Spleen (tissue), 11 donors: ENCODE measurements at regions not wholly inside any gene's neighbourhood (a gene's known extent, or its start where the extent isn't known, plus 50 kb on each side); places are given as distances from the start of the nearest gene placed in this dataset.

Experiments used
- DNase-seq: peaks from one replicate; pipeline ENCODE4 v3.0.0-alpha.2; 2020
- H3K27ac ChIP-seq, 8 donors: fragments of 200-600 bp; sonication (generic) in 7 of 8; 1 replicate in 4 of 8; 2 replicates in 4 of 8; pipeline versions ENCODE4 v1.5.0 to v1.8.0; 2016 to 2021; ENCODE audit warnings: inconsistent platforms in 4 of 8, mild to moderate bottlenecking in 4 of 8, moderate library complexity in 1 of 8
- H3K27me3 ChIP-seq, 7 donors: fragments of 200-600 bp; sonication (generic) in 6 of 7; replicated peaks in 1 of 7; 1 replicate in 4 of 7; 2 replicates in 3 of 7; pipeline versions ENCODE4 v1.5.0 to v1.8.0; 2016 to 2021; ENCODE audit warnings: inconsistent platforms in 3 of 7, mild to moderate bottlenecking in 1 of 7
- H3K36me3 ChIP-seq, 6 donors: fragments of 200-600 bp; sonication (generic) in 5 of 6; 1 replicate in 4 of 6; 2 replicates in 2 of 6; pipeline versions ENCODE4 v1.5.0 to v1.8.0; 2016 to 2021; ENCODE audit warnings: inconsistent platforms in 2 of 6
- H3K4me1 ChIP-seq, 6 donors: fragments of 200-600 bp; sonication (generic) in 5 of 6; 1 replicate in 3 of 6; 2 replicates in 3 of 6; pipeline versions ENCODE4 v1.5.0 to v1.8.0; 2016 to 2021; ENCODE audit warnings: inconsistent platforms in 3 of 6
- H3K4me3 ChIP-seq, 8 donors: fragments of 200-600 bp; sonication (generic) in 7 of 8; 1 replicate in 4 of 8; 2 replicates in 4 of 8; pipeline versions ENCODE4 v1.5.0 to v1.8.0; 2016 to 2021; ENCODE audit warnings: inconsistent platforms in 4 of 8, mild to moderate bottlenecking in 4 of 8, moderate library complexity in 2 of 8
- H3K9me3 ChIP-seq, 8 donors: fragments of 200-600 bp; sonication (generic) in 7 of 8; 1 replicate in 4 of 8; 2 replicates in 4 of 8; pipeline versions ENCODE4 v1.5.0 to v1.8.0; 2016 to 2021; ENCODE audit warnings: inconsistent platforms in 4 of 8
- POLR2A ChIP-seq, 3 donors: fragments of 450-650 bp; IDR thresholded peaks; one replicate each; pipeline ENCODE4 v1.5.1; 2017; ENCODE audit warnings: antibody characterized with exemption in 3 of 3, mild to moderate bottlenecking in 1 of 3
- POLR2AphosphoS5 ChIP-seq, 3 donors: sonication (generic); formaldehyde crosslinking; IDR thresholded peaks; one replicate each; pipeline ENCODE4 v1.5.1; 2017; ENCODE audit warnings: antibody characterized with exemption in 3 of 3
- WGBS, 5 donors: extraction: QIAGEN DNeasy Blood & Tissue Kit in 3 of 5; methylation state at CpG; one replicate each; pipeline versions ENCODE4 v1.1.5 to v1.1.7; 2013 to 2018; 5-methylcytosine and 5-hydroxymethylcytosine counted together
- intact Hi-C: fragments of 100-400 bp; cut with DNase I; formaldehyde crosslinking; loops from one replicate; pipeline ENCODE4 v1.15.0; 2023; ENCODE audit warnings: low total_unique reads
- TF ChIP-seq, protein P1 (sequence below), 11 experiments: fragments of 200-600 bp in 7 of 11; fragments of 450-650 bp in 4 of 11; sonication (generic) in 4 of 11; IDR thresholded peaks in 8 of 11; conservative IDR thresholded peaks in 3 of 11; 1 replicate in 7 of 11; 2 replicates in 4 of 11; pipeline versions ENCODE4 v1.4.0 to v1.8.0; 2016 to 2021; ENCODE audit warnings: antibody characterized with exemption in 11 of 11, inconsistent platforms in 4 of 11, mild to moderate bottlenecking in 1 of 11
- donor health status: healthy with polysubstance abuse.
- donor health status: DM: no; HTN: no; CAD: no; lungs with moderate emphysema.
- donor health status: DM: no; HTN: no; CAD: no.
- donor health status: Bipolar disorder and iron deficiency.
- donor health status: healthy.
- donor health status: DM: no; HTN: no; CAD: no.
- donor health status: DM: yes; HTN: yes; CAD: no.

DNA sequence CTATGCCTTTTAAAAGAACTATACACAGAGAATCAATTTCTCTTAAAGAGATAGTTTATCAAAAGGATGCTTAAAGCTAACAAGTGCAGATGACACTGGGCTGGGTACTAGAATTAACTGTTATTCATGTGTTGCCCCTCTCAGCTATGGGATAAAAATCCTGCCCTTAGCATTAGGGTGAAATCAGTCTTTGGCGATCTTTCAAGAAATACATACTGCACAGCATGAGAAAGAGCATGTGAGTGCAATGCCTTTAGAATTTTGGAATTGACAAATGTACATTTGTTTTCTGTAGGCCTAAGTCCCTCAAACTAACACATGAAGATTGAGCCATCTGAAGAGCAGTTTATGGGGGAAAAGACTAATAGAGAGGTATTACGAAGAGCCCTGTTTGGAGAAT is 115.4 kb downstream of the ZFP64 start:
- no peaks in the 10 kb centered on the region for H3K36me3 ChIP-seq
- H3K27me3 ChIP-seq: no peaks in the 10 kb centered on the region
- TF ChIP-seq, protein P1, sequence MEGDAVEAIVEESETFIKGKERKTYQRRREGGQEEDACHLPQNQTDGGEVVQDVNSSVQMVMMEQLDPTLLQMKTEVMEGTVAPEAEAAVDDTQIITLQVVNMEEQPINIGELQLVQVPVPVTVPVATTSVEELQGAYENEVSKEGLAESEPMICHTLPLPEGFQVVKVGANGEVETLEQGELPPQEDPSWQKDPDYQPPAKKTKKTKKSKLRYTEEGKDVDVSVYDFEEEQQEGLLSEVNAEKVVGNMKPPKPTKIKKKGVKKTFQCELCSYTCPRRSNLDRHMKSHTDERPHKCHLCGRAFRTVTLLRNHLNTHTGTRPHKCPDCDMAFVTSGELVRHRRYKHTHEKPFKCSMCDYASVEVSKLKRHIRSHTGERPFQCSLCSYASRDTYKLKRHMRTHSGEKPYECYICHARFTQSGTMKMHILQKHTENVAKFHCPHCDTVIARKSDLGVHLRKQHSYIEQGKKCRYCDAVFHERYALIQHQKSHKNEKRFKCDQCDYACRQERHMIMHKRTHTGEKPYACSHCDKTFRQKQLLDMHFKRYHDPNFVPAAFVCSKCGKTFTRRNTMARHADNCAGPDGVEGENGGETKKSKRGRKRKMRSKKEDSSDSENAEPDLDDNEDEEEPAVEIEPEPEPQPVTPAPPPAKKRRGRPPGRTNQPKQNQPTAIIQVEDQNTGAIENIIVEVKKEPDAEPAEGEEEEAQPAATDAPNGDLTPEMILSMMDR (IDR thresholded peaks at IDR 0.05 in 8 of 11, conservative IDR thresholded peaks at IDR 0.05 in 3 of 11): no peak
- TF ChIP-seq POLR2A (IDR thresholded peaks at IDR 0.05) (no peak), POLR2AphosphoS5 (IDR thresholded peaks at IDR 0.05) (no peak)
- WGBS, 5 donors: 88 to 96% (median 95%) methylated on average over 2 of the region's 2 CpGs
- no peak for DNase-seq
- intact Hi-C loops: no loop called here
- no peak overlapping the region for H3K4me3 ChIP-seq
- H3K9me3 ChIP-seq: no peaks in the 10 kb centered on the region
- no peaks in the 10 kb centered on the region for H3K4me1 ChIP-seq
- no peak overlapping the region for H3K27ac ChIP-seq

DNA sequence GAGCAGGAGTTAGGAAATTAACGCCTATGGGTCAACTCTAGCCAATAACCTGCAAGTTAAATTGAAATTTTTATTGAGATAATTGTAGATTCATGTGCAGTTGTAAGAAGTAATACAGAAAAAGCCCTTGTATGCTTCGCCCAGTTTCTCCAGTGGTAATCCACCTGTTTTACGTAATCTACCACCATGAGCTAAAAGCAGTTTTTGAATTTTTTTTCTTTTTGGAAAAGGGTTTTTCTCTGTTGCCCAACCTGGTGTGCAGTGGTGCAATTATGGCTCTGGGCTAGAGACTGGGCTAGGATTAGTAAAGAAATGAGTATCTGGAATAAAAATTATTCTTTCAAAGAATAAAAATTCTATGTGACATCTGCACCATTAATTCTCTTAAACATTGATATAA is 116.2 kb downstream of the ZFP64 start:
- Histone ChIP-seq H3K36me3 (no peaks in the 10 kb centered on the region), H3K4me3 (no peak overlapping the region), H3K27me3 (no peaks in the 10 kb centered on the region), H3K27ac (no peak overlapping the region), H3K4me1 (no peaks in the 10 kb centered on the region), H3K9me3 (no peaks in the 10 kb centered on the region)
- 58 to 92% (median 87%) methylated on average over 3 of the region's 3 CpGs for WGBS, 5 donors
- DNase-seq: no peak
- intact Hi-C loops: no loop called here
- TF ChIP-seq, protein P1 (IDR thresholded peaks at IDR 0.05 in 8 of 11, conservative IDR thresholded peaks at IDR 0.05 in 3 of 11): no peak
- TF ChIP-seq POLR2AphosphoS5 (IDR thresholded peaks at IDR 0.05): no peak
- TF ChIP-seq POLR2A (IDR thresholded peaks at IDR 0.05): no peak

DNA sequence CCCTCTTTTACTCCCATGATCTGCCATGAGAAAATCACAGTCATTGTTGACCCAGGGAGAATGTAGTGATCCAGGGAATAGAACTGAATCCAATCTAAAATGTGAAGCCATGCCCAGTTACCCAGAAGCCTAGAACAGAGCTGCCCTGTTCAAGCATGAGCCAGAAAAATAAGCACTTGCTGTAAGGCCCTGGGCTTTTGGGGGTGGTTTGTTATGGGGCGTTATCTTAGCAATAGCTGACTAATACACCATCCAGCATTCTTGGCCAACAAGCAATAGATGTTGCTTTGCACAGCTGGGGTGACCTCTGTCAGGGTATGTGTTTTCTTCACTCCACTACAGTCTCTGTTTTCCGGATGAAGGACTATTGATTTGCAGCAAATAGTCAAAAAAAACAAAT is 120.4 kb downstream of the ZFP64 start:
- TF ChIP-seq POLR2AphosphoS5 (IDR thresholded peaks at IDR 0.05) (no peak), POLR2A (IDR thresholded peaks at IDR 0.05) (no peak)
- TF ChIP-seq, protein P1 (IDR thresholded peaks at IDR 0.05 in 8 of 11, conservative IDR thresholded peaks at IDR 0.05 in 3 of 11): no peak
- no peaks in the 10 kb centered on the region for H3K36me3 ChIP-seq
- no peaks in the 10 kb centered on the region for H3K9me3 ChIP-seq
- H3K27me3 ChIP-seq: no peaks in the 10 kb centered on the region
- intact Hi-C loops: no loop called here
- H3K4me3 ChIP-seq: no peak overlapping the region
- DNase-seq: no peak
- 91 to 99% (median 93%) methylated on average over 2 of the region's 2 CpGs for WGBS, 5 donors
- no peak overlapping the region for H3K27ac ChIP-seq
- no peaks in the 10 kb centered on the region for H3K4me1 ChIP-seq

DNA sequence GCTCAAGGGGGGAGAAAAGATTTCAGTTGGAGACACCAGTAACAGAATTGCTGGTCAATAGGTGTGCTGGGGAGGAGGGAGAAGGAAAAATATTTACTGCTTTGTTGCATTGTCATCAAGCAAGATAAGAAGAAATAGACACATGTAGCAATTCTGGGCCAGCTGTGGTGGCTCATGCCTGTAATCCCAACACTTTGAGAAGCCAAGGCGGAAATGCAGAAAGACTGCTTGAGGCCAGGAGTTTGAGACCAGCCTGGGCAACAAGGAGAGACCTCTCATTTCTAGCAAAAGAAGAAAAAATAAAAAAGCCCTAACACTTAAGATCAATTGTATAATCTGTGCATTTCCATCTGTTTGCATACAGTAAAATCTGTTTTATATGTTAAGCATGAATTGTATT is 126.6 kb downstream of the ZFP64 start:
- H3K4me1 ChIP-seq: peaks cover 0 to 2% (median 0%) of the 10 kb centered on the region in 6 donors
- WGBS, 5 donors: 79 to 100% (median 94%) methylated on average over 1 of the region's 1 CpG
- H3K36me3 ChIP-seq: no peaks in the 10 kb centered on the region
- H3K27me3 ChIP-seq: no peaks in the 10 kb centered on the region
- H3K27ac ChIP-seq: no peak overlapping the region
- intact Hi-C loops: no loop called here
- DNase-seq: no peak
- no peak overlapping the region for H3K4me3 ChIP-seq
- no peaks in the 10 kb centered on the region for H3K9me3 ChIP-seq
- TF ChIP-seq, protein P1 (IDR thresholded peaks at IDR 0.05 in 8 of 11, conservative IDR thresholded peaks at IDR 0.05 in 3 of 11): no peak
- TF ChIP-seq POLR2A (IDR thresholded peaks at IDR 0.05) (no peak), POLR2AphosphoS5 (IDR thresholded peaks at IDR 0.05) (no peak)
